AG04449 (cell line): ENCODE measurements at regions not wholly inside any gene's neighbourhood (a gene's known extent, or its start where the extent isn't known, plus 50 kb on each side); places are given as distances from the start of the nearest gene placed in this dataset.
"Not testable (repeated sequence)": the region's sequence is repeated elsewhere in the genome, so short reads cannot be mapped to it uniquely, and the experiment has no call there.

Experiments
- CTCF ChIA-PET: fragments of 350-600 bp; formaldehyde crosslinking; extraction: SDS; loops from one replicate; lab custom pipeline; 2021; ENCODE audit warnings: antibody characterized with exemption; lab: Yijun Ruan, JAX
- POLR2A ChIA-PET: fragments of 400-600, 350-600 bp; formaldehyde crosslinking; extraction: SDS; loops from one replicate; lab custom pipeline; 2020; ENCODE audit warnings: antibody characterized with exemption, inconsistent platforms; lab: Yijun Ruan, JAX
- DNase-seq: peaks from one replicate; pipeline ENCODE4 v3.0.0-alpha.2; 2010; ENCODE audit warnings: low read depth, low spot score
- H3K4me3 ChIP-seq: 2 replicates; pipeline ENCODE4 v1.5.1; 2011; ENCODE audit warnings: low read depth, mild to moderate bottlenecking, control low read depth, low read length
- TF ChIP-seq, protein P1 (sequence below): IDR thresholded peaks from one replicate; pipeline ENCODE4 v1.5.1; 2011; ENCODE audit warnings: mild to moderate bottlenecking, moderate library complexity, low read length, control low read depth, inconsistent platforms; ENCODE audit not compliant: insufficient read depth; ENCODE audit errors: missing control alignments

DNA sequence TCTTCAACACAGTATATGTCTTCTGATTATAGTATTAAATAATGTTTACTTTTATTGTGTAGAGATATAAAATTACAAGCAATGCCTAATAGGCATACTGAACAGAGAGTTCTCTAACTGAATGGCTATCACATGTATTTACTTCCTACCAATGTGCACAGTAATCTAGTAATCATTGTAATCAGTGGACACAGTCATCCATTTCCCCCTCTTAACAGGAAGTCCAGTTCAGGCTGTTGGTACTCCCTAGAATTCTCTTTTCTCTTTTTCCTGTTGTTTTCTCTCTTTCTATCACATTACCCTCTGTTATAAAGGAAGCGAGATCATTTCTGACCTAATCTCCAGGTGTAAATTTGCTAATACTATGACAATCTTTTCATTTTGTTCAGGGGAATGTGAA lies 172.5 kb downstream of the HTR1B start:
- TF ChIP-seq, protein P1, sequence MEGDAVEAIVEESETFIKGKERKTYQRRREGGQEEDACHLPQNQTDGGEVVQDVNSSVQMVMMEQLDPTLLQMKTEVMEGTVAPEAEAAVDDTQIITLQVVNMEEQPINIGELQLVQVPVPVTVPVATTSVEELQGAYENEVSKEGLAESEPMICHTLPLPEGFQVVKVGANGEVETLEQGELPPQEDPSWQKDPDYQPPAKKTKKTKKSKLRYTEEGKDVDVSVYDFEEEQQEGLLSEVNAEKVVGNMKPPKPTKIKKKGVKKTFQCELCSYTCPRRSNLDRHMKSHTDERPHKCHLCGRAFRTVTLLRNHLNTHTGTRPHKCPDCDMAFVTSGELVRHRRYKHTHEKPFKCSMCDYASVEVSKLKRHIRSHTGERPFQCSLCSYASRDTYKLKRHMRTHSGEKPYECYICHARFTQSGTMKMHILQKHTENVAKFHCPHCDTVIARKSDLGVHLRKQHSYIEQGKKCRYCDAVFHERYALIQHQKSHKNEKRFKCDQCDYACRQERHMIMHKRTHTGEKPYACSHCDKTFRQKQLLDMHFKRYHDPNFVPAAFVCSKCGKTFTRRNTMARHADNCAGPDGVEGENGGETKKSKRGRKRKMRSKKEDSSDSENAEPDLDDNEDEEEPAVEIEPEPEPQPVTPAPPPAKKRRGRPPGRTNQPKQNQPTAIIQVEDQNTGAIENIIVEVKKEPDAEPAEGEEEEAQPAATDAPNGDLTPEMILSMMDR = no peak
- CTCF ChIA-PET = no interaction called here
- POLR2A ChIA-PET = no interaction called here
- H3K4me3 ChIP-seq = no peak overlapping the region
- DNase-seq = no peak

DNA sequence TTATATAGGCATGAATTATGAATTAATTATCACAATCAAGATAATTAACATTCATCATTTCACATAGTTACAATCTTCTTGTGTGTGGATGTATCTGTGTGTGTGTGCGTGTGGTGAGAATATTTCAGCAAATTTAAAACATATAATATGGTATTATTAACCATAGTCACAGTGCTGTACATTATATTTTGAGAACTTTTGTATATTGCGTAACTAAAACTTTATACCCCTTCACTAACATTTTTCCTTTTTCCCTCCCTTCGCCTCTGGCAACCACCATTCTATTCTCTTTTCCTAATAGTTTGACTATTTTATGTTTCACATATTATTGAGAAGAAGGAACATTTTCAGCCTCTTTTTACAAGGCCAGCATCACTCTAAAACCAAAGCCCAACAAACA lies 176.8 kb downstream of the HTR1B start:
- POLR2A ChIA-PET = no interaction called here
- TF ChIP-seq, protein P1 = no peak
- CTCF ChIA-PET = no interaction called here
- no peak for DNase-seq
- no peak overlapping the region for H3K4me3 ChIP-seq

DNA sequence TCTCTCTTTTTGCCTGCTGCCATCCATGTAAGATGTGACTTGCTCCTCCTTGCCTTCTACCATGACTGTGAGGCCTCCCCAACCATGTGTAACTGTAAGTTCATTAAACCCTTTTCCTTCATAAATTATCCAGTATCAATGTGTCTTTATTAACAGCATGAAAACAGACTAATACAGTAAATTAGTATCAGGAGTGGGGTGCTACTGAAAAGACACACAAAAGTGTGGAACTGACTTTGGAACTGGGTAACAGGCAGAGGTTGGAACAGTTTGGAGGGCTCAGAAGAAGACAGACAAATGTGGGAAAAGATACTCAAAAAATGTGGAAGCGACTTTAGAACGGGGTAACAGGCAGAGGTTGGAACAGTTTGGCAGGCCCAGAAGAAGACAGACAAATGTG lies 189.4 kb downstream of the HTR1B start:
- H3K4me3 ChIP-seq = no peak overlapping the region
- ChIA-PET POLR2A (no interaction called here), CTCF (no interaction called here)
- TF ChIP-seq, protein P1 = no peak
- DNase-seq = no peak

DNA sequence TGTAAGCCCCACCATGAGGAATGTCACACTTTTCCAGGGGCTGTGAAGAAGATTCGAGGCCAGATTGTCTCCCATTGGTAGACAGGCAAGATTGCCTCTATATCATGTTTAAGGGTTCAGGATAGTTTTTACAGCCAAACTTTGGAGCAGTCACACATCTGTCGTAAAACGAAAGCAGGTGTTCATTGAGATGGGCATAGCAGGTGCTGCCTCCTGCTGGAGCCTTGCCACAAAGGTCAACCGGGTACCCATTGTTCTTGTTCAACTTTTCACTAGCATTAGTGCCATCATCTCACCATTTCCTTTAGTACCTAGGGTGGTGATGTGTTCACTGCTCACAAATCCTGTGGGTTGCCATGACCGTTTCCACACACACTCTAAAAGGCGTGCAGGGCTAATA lies 198.3 kb downstream of the HTR1B start:
- ChIA-PET POLR2A (no interaction called here), CTCF (no interaction called here)
- TF ChIP-seq, protein P1 = no peak
- DNase-seq = no peak
- no peak overlapping the region for H3K4me3 ChIP-seq

DNA sequence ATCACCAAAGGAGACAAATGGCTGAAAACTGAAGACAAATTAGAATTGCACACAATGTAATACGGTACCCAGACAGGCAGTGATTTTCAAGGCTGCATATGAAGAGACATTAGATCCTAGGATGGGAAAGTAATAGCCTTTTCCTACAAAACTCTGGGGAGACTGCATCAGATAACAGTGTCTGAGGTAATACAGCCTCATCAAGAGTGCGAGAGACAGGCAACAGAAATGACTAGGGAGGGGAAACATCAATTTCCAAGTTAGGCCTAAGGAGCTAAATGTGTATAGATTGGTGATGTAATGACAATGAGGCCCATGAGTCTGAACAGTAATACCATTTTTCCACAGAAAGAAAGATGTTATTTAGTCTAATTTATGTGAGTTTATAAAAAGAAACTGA lies 200.3 kb downstream of the HTR1B start:
- H3K4me3 ChIP-seq = no peak overlapping the region
- TF ChIP-seq, protein P1 = no peak
- ChIA-PET CTCF (no interaction called here), POLR2A (no interaction called here)
- DNase-seq = no peak

DNA sequence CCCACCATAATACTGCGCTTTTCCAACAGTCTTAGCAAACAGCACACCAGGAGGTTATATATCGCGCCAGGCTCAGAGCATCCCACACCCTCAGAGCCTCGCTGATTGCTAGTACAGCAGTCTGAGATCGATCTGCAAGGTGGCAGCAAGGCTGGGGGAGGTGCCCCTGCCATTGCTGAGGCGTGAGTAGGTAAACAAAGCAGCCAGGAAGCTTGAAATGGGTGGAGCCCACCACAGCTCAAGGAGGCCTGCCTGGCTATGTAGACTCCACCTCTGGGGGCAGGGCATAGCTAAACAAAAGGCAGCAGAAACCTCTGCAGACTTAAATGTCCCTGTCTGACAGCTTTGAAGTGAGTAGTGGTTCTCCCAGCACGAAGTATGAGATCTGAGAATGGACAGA lies 211.5 kb downstream of the HTR1B start:
- DNase-seq, POLR2A ChIA-PET, H3K4me3 ChIP-seq, CTCF ChIA-PET: not testable (repeated sequence)

DNA sequence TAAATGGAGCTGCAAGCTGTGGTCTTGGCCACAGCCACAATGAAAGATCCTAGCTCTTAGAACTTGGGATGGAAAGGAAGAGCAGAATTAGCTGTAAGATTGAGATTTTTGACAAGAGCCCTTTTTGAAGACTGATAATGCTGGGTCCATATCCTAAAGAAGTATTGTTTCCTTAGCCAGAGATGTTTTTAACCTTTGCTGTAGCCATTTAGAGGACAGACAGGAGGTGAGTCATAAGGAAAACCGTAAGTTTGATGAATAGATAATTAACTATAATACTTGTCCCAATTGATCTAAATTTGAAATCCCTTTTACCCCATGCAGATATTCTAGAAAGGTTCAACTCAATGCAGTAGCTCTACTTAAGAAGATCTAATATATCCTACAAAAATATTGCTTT lies 213.7 kb downstream of the HTR1B start:
- no peak overlapping the region for H3K4me3 ChIP-seq
- ChIA-PET CTCF (no interaction called here), POLR2A (no interaction called here)
- TF ChIP-seq, protein P1 = no peak
- DNase-seq = no peak
